NCI-H1417 treated with DMSO at 0.1 percent for 48 hours (cell line): ENCODE measurements at regions not wholly inside any gene's neighbourhood (a gene's known extent, or its start where the extent isn't known, plus 50 kb on each side); places are given as distances from the start of the nearest gene placed in this dataset.
"Not testable (repeated sequence)": the region's sequence is repeated elsewhere in the genome, so short reads cannot be mapped to it uniquely, and the experiment has no call there.

Experiments used
- DNase-seq: peaks from one replicate; lab custom pipeline; 2025; lab: John Stamatoyannopoulos, UW

DNA sequence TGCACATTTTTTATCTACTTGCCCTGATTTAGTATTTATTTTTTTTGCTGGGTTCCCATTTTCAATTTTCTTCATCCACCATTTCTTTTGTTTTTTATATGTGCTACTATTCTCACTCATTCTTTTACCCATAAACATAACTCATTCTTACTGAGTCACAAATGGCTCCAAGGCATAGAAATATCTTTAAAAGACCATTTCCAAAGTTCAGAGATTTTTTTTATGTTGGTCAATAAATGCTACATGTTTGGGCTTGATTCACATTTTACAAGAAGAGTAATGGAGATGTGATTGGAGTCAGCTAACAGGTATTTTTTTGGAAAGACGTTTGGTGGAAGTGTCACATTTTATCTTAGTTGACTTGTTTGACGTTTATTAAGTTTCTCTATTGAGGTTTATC is 1303.2 kb upstream of the LRRTM3 start:
- DNase-seq, result no peak

DNA sequence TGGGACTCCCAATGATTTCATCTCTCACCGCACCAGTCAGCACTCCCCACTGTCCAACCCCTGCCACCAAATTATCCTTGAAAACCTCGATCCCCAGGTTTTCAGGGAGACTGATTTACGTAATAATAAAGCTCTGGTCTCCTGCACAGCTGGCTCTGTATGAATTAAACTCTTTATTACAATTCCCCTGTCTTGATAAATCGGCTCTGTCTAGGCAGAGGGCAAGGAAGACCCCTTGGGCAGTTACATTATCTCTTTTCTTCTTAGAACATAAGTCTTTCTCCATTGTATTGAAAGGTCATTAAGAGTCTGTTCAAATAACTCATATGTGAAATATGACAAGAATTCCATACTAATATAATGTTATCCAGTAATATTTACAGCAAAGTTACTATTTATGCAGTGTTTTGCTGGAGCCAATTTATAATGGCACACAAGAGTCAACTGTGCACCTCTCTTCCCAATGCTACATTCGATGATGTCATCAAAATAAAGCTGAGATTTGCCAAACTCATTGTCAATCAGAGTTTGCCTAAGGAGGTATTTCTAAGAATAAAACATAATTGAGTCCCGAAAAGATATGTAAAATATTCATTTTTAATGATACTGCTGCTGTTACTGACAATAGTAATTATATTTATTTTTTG is 1297.2 kb upstream of the LRRTM3 start:
- DNase-seq, result no peak

DNA sequence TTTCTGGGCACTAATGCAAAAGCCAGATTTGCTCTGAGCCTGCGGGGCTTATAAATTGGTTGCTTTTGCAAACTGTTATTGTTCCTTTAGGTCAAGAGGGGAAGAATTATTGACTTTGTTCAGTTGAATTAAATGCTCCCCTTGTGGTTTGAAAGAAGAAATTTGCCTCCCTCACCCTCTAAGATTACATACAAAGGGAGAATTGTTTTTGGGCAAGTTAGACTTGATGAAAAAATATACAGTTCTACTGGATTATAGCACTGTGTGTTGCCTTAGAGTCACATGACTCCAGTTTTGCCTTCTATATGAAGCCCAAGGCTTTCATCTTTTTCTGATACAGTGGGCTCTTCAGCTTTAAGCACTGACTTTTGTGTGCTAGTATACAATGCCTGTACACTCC is 1265.8 kb upstream of the LRRTM3 start:
- DNase-seq, result no peak

DNA sequence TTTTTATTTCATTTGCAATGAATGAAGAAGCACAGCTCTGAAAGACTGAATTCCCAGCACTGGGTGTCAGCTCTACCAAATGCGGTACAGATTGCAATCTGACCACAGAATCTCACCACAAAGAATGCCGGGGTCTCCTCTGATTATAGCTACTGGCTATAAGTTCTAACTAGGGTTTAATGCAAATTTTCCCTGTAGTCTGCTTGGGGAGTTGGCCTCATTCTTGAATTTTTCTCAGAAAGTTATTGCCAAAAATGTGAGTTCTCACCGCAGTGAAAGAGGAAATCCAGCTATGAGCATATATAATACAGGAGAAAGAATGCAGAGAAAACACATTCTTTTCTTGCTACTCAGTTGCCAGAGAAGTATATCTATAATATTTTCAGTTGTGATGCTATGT is 1255.7 kb upstream of the LRRTM3 start:
- no peak for DNase-seq

DNA sequence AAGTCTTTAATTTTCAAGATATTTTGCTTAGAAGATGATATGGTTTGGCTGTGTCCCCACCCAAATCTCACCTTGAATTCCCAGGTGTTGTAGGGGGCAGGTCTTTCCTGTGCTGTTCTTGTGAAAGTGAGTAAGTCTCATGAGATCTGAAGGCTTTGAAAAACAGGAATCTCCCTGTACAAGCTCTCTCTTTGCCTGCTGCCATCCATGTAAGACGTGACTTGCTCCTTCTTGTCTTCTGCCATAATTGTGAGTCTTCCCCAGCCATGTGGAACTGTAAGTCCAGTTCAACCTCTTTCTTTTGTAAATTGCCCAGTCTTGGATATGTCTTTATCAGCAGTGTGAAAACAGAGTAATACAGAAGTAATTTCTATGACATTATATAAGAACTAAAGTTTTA is 1255.2 kb upstream of the LRRTM3 start:
- DNase-seq, result not testable (repeated sequence)

DNA sequence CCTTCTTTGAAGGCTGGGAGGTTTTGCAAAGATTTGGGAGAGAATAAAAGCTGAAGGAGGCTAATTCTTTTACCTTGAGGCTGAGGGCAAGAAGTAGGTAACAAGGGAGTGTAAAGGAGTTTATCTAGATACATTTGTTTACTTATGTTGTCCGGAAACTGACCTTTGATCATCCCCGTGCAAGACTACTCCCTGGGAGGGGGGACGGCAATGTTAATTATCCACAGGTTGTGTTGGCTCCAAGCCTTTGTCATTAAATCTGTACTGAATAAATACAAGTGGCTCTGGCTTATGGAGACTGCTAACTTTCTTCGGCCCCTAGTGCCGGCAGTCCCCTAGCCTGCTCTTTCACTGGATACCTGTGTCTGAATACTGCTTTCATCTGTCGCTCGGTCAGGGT is 1250.6 kb upstream of the LRRTM3 start:
- no peak for DNase-seq

DNA sequence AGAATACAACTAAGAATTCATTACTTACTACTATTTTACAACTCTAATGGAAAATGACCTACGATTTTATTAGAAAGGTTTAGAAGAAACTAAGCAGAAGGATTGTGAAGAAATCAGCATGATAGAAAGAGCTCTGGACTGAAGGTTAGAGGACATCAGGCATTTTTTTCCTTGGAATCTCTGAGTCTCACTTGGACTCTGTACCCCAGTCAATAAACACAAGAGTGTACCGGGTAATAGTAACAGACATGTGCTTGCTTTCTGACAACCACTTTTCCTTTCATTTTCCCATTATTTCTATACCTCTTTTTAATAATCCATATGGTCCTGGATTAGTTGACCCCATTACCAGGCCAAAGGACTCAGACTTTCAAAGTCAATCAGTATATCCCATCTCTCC is 1240.9 kb upstream of the LRRTM3 start:
- no peak for DNase-seq

DNA sequence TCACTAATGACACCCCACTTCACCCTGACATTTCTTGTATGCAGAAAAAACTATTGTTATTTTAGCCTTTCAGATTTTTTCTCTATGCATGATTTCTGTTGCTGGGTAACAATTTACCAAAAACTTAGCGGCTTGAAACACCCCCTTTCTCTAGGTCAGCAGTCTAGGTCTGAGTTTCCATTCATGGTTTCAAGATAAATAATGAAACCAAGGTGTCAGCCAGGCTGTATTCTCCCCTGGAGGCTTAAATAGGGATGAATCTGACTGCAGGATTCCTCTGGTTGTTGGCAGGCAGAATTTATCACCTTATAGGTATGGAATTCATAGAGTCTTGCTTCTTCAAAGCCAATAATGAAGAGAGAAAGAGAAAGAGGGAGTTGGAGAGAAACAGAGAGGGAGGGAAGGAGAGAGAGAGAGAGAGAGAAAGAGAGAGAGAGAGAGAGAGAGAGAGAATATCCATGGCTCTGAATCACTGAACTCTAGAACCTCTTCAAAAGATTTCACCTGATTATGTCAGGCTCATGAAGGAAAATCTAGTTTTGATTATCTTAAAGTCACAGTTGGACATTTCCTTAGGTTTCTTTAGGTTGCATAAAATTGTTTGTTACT is 1224.6 kb upstream of the LRRTM3 start:
- no peak for DNase-seq

DNA sequence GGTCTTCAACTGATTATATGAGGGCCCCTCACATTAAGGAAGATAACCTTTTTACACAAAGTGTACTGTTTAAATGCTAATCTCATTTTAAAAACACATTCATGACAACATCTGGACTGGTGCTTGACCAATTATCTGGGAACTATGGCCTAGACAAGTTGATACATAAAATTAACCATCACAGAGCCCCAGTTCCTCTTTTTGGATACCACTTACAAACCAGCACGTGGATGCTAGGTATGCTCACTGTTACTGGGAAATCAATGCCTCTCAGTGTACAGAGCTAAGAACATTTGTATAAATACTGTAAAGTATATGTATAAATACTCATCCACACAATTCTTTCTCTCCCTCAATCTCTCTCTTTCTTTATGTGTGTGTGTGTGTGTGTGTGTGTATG is 1217.8 kb upstream of the LRRTM3 start:
- no peak for DNase-seq

DNA sequence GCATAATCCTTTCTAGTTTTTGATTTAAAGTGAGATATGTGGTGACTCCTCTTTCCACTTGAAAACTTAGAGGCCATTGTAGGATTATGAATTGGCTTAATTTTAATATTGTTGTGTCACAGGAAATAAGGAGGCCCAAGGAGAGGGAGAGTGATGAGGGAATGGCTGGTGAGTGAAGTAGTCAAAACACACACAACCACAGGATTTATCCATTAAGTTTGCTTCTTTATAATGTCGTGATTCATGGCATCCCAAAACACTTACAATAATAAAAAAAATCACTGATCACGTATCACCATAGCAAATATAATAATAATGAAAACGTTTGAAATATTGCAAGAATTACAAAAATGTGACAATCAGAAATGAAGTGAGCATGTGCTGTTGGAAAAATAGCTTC is 1215.5 kb upstream of the LRRTM3 start:
- no peak for DNase-seq

DNA sequence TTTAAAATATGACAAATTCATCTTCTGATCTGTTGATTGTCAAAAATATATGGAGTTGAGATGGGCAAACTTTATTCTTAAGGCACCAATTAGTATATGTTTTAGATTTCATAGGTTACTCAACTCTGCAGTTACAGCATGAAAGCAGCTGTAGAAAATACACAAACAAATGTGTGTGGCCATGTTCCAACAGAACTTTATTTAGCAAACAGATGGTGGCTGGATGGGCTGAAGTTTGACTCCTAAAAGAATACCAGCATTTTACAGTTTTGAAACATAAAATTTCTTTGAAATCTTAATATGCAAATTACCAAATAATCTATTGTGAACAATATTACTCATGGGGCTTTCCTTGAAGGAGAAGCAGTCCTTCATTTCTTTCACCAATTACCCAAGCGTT is 1206.0 kb upstream of the LRRTM3 start:
- DNase-seq, result no peak

DNA sequence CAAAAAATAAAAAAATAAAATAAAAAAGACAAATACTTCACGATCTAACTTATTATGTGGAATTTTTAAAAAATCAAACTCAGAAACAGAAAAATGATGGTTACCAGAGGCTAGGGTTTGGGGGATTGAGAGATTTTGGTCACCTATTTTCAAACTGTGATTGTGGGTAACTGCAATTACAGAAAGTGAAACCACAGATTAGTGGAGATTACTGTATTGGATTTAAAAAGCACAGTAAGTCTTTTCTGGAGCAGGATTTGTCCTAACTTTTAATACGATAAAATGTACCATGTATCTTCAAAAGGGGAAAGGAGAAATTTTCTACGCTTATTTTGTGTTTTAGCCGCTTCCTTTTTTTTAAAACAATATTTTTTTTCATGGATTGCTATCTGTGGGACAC is 1204.9 kb upstream of the LRRTM3 start:
- no peak for DNase-seq

DNA sequence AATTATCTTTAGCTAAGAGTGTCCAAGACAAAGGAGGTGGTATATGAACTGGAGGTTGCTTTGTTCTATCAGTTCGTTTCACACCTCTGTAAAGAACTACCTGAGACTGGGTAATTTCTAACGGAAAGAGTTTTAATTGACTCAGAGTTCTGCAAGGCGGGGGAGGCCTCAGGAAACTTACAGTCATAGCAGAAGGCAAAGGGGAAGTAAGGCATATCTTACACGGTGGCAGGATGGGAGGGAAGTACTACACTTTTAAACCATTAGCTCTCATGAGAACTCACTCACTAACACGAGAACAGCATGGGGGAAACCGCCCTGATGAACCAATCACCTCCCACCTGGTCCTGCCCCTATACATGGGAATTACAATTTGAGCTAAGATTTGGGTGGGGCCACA is 1202.3 kb upstream of the LRRTM3 start:
- no peak for DNase-seq

DNA sequence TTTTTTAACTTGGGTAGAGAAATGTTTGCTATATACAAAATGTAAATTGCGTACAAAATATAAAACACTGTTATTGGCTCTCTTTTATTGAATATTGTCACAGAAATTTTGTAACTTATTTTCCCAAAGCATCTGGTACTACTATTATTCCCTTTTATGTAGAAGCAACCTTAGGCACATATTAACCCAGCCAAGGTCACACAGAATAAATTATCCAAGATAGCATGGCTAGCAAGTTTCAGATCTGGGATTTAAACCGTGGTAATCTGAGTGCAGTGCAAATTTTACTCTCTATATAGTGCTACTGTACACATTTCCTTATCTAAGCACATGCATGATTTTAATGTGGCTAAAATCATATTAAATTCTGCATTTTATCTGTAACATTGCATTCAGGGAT is 1190.5 kb upstream of the LRRTM3 start:
- no peak for DNase-seq

DNA sequence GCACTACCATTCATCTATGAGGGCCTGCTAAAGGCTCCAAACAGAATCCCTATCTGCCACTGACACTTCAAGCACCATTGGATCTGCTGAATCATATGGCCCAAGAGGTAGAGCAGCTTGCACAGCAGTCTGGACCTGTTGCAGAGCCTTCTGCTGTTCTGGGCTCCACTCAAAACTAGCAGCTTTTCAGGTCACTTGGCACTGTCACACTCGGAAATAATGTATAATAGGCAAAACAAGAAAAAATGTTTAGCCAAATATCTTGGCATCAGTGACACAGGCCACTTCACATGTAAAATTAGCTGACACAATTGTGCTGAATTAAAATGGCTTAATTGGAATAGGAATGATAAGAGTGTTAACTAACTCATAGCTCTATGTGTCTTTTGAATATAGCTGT is 1182.9 kb upstream of the LRRTM3 start:
- DNase-seq, result no peak

DNA sequence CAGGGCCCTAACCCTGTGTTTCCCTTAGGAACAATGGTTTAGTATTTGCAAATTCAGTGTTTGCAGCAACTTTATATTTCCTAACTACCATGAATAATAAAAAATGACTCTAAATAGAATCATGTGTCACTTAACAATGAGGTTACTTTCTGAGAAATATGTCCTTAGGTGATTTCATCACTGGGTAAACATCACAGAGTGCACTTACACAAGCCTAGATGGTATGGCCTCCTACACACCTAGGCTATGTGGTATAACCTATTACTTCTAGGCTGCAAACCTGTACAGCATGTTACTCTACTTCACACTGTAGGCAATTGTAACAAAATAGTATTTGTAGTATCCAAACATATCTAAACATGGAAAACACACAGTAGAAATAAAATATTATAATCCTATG is 1174.6 kb upstream of the LRRTM3 start:
- DNase-seq, result no peak

DNA sequence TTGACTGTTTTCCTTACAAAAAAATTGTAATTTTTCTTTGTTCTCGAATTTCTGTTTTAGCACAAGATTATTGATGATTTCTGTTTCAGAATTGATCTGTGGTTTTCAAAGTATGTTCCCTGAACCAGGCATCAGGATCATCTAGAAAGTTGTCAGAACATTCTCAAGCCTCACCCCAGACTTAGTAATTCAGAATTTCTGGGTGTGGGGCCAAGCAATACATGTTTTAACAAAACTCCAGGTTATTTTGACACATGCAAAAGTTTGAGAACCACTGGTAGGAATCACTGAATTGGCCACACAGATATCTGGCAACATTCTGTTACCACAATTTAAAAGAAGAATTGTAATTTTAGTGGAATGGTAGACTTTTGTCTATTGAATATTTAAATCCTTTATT is 1173.9 kb upstream of the LRRTM3 start:
- DNase-seq, result no peak

DNA sequence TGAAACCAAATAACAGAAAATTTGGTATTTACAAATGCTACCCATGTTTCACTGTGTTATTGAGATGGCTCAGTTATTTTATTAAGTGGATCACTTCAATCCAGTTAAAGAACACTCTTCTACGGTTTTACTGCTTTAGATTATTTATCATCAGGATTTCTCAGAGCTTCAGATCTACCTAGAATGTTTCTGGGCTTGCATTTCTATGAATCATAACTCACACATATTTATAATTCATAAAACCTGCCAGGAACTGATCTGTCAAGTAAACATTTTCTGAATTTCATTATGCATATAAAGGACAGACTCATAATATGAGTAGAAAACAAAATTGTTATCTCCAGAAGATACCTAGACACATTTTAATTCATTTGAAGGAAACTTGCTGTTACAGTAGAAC is 1172.3 kb upstream of the LRRTM3 start:
- DNase-seq, result no peak

DNA sequence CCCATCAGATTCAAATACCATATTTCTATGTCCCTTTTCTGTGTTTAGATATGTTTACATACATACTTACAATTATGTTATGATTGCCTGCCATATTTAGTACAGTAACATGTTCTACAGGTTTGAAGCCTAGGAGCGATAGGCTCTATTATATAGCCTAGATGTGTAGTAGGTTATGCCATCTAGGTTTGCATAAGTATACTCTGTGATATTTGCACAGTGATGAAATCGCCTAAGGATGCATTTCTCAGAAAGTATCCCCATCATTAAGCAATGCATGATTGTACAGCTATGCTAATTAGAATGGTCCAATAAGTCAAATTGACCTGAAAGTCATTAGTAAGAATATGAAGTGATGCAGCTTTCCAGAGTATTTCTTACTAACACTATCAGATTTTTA is 1171.7 kb upstream of the LRRTM3 start:
- DNase-seq, result no peak

DNA sequence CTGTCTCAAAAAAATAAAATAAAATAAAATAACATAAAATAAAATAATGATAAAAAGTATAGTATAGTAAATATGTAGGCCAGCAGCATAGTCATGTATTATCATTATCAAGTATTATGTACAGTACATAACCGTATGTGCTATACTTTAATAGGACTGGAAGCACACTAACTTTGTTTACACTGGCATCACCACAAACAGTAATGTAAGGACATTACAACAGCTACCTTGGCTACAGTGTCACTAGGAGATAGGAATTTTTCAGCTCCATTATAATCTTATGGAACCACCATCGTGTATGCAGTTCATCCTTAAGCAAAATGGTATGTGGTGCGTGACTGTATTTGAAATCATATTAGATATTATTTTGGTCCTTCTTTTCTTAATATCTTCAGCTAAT is 1163.5 kb upstream of the LRRTM3 start:
- DNase-seq, result no peak

DNA sequence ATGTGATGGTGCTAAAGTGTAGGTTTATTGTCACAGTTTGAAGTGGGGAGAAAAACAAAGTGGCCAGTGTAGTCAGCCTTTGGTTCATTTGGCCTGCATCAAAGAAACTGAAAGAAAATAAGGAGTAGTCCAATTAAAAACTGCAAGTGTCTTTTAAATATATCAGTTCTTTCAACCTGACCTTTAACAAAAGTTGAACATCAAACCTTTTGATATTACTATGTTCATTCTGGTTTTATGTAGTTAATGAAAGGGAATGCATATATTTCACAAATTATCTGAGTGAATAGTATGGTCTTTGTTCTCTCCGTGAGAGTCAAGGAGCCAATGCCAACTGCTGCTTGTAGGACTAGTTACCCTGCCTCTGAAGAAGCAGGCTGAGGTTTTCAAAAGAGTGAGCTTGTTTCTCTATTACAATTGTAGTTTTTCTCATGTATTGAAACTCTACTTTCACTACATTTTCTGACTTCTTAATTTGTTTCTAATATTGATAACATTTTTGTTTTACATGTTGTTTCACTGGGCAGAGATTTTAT is 1160.8 kb upstream of the LRRTM3 start:
- no peak for DNase-seq

DNA sequence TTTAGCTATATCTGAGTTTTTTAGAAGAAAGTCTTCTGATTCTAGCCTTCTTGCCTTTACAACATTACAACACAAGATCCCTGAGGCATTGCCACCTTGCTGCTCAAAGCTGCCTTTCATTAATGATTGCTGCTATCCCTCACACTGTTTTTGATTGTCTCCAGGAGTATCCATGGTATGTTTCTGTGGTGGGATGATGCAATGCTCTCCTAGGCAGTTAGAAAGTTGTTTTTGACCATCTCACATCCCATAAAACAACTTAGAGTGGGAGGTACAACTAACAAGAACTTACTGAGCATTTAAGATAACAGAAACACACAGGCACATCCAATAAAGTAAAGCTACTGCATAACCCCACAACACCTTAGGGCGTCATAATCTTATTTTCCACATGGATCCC is 1156.0 kb upstream of the LRRTM3 start:
- DNase-seq, result no peak

DNA sequence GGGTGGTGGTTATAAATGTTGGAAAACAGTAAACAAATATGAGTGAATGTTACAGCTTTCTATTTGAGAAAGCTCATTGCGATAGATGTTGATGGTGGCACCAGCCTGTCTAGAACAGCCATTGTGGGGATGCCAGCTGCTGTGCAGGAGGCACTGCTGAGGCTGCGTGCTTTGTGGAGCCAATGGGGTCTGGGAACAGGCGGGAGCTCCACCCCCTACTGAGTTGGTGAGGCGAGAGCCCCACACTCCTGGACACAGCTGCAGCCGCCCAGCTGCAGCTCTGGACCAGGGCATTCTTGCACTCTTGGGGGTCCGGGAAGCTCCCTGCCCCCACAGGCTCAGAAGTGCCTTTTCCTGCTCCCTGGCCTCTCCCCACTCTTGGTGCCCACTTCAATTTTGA is 1147.1 kb upstream of the LRRTM3 start:
- DNase-seq, result no peak

DNA sequence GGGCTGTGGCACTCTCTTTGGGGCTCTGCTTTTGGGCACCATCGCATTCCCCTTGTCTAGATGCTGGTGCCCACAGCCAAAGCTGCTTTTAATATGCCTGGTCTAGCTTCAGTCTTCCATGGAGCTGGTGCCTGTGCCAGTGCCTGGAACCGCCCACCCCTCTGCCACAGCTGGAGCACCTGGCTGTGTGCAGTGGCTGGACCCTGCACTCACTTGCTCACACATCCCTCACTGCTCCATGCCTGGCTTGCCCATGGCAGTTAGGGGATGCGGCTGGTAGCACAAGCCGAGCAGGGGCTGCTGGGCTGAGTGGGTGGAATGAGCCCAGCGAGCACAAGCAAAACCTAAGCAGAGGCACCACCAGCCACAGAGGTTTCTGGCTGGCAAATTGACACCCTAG is 1145.9 kb upstream of the LRRTM3 start:
- no peak for DNase-seq
